ENCODE measurements at regions not wholly inside any gene's neighbourhood (a gene's known extent, or its start where the extent isn't known, plus 50 kb on each side); places are given as distances from the start of the nearest gene placed in this dataset.

DNA sequence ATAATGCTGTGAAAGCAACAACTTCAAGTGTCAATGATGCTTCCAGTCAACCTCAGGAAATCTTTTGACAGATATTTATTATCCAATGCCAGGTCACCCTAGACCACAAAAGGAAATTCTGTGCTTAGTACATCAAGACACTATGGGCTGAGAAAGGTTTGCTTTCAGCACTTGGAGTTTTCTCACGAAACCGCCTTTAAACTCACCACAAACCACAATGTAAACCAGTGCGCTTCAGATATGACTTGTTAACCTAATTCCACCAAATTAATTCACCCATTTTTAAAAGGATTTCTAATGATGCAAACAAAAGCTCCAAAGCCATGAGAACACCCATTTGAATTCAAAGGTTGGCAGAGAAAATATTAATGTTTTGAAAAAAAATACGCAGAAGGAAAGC lies 292.9 kb upstream of the NR2F2 start (continued):
- TF ChIP-seq, protein P1, sequence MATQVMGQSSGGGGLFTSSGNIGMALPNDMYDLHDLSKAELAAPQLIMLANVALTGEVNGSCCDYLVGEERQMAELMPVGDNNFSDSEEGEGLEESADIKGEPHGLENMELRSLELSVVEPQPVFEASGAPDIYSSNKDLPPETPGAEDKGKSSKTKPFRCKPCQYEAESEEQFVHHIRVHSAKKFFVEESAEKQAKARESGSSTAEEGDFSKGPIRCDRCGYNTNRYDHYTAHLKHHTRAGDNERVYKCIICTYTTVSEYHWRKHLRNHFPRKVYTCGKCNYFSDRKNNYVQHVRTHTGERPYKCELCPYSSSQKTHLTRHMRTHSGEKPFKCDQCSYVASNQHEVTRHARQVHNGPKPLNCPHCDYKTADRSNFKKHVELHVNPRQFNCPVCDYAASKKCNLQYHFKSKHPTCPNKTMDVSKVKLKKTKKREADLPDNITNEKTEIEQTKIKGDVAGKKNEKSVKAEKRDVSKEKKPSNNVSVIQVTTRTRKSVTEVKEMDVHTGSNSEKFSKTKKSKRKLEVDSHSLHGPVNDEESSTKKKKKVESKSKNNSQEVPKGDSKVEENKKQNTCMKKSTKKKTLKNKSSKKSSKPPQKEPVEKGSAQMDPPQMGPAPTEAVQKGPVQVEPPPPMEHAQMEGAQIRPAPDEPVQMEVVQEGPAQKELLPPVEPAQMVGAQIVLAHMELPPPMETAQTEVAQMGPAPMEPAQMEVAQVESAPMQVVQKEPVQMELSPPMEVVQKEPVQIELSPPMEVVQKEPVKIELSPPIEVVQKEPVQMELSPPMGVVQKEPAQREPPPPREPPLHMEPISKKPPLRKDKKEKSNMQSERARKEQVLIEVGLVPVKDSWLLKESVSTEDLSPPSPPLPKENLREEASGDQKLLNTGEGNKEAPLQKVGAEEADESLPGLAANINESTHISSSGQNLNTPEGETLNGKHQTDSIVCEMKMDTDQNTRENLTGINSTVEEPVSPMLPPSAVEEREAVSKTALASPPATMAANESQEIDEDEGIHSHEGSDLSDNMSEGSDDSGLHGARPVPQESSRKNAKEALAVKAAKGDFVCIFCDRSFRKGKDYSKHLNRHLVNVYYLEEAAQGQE (IDR thresholded peaks at IDR 0.05; ENCODE audit: unreplicated experiment) = no peak

DNA sequence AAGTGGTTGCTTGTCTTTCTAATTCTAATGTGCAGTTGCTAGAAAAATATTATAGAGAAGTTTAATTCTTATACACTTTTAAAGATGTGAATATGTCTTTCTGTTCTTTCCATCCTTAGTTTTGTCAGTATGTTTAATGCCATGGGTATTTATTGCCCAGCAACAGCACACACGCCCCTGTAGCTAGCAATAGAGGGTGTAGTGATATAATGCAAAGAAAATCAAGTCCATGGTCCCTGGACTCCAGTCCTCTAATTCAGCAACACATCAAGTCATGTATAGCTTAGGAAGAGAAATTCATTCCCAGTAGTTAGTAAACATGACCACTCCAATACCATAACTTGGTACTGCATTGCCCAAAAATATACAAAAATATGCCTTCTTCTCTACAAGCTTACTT lies 292.4 kb upstream of the NR2F2 start:
- TF ChIP-seq, protein P2, sequence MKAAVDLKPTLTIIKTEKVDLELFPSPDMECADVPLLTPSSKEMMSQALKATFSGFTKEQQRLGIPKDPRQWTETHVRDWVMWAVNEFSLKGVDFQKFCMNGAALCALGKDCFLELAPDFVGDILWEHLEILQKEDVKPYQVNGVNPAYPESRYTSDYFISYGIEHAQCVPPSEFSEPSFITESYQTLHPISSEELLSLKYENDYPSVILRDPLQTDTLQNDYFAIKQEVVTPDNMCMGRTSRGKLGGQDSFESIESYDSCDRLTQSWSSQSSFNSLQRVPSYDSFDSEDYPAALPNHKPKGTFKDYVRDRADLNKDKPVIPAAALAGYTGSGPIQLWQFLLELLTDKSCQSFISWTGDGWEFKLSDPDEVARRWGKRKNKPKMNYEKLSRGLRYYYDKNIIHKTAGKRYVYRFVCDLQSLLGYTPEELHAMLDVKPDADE (IDR thresholded peaks at IDR 0.05) = no peak
- no peak for TF ChIP-seq POLR2AphosphoS5 (IDR thresholded peaks at IDR 0.05; ENCODE audit: low read depth)
- TF ChIP-seq, protein P3, sequence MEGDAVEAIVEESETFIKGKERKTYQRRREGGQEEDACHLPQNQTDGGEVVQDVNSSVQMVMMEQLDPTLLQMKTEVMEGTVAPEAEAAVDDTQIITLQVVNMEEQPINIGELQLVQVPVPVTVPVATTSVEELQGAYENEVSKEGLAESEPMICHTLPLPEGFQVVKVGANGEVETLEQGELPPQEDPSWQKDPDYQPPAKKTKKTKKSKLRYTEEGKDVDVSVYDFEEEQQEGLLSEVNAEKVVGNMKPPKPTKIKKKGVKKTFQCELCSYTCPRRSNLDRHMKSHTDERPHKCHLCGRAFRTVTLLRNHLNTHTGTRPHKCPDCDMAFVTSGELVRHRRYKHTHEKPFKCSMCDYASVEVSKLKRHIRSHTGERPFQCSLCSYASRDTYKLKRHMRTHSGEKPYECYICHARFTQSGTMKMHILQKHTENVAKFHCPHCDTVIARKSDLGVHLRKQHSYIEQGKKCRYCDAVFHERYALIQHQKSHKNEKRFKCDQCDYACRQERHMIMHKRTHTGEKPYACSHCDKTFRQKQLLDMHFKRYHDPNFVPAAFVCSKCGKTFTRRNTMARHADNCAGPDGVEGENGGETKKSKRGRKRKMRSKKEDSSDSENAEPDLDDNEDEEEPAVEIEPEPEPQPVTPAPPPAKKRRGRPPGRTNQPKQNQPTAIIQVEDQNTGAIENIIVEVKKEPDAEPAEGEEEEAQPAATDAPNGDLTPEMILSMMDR (conservative IDR thresholded peaks at IDR 0.05; ENCODE audit: low read depth in 2 of 2) = no peak
- TF ChIP-seq EZH2 (IDR thresholded peaks at IDR 0.05; ENCODE audit: low read depth, unreplicated experiment) = no peak
- TF ChIP-seq EZH2phosphoT487 (IDR thresholded peaks at IDR 0.05; ENCODE audit: unreplicated experiment) = no peak
- TF ChIP-seq, protein P4, sequence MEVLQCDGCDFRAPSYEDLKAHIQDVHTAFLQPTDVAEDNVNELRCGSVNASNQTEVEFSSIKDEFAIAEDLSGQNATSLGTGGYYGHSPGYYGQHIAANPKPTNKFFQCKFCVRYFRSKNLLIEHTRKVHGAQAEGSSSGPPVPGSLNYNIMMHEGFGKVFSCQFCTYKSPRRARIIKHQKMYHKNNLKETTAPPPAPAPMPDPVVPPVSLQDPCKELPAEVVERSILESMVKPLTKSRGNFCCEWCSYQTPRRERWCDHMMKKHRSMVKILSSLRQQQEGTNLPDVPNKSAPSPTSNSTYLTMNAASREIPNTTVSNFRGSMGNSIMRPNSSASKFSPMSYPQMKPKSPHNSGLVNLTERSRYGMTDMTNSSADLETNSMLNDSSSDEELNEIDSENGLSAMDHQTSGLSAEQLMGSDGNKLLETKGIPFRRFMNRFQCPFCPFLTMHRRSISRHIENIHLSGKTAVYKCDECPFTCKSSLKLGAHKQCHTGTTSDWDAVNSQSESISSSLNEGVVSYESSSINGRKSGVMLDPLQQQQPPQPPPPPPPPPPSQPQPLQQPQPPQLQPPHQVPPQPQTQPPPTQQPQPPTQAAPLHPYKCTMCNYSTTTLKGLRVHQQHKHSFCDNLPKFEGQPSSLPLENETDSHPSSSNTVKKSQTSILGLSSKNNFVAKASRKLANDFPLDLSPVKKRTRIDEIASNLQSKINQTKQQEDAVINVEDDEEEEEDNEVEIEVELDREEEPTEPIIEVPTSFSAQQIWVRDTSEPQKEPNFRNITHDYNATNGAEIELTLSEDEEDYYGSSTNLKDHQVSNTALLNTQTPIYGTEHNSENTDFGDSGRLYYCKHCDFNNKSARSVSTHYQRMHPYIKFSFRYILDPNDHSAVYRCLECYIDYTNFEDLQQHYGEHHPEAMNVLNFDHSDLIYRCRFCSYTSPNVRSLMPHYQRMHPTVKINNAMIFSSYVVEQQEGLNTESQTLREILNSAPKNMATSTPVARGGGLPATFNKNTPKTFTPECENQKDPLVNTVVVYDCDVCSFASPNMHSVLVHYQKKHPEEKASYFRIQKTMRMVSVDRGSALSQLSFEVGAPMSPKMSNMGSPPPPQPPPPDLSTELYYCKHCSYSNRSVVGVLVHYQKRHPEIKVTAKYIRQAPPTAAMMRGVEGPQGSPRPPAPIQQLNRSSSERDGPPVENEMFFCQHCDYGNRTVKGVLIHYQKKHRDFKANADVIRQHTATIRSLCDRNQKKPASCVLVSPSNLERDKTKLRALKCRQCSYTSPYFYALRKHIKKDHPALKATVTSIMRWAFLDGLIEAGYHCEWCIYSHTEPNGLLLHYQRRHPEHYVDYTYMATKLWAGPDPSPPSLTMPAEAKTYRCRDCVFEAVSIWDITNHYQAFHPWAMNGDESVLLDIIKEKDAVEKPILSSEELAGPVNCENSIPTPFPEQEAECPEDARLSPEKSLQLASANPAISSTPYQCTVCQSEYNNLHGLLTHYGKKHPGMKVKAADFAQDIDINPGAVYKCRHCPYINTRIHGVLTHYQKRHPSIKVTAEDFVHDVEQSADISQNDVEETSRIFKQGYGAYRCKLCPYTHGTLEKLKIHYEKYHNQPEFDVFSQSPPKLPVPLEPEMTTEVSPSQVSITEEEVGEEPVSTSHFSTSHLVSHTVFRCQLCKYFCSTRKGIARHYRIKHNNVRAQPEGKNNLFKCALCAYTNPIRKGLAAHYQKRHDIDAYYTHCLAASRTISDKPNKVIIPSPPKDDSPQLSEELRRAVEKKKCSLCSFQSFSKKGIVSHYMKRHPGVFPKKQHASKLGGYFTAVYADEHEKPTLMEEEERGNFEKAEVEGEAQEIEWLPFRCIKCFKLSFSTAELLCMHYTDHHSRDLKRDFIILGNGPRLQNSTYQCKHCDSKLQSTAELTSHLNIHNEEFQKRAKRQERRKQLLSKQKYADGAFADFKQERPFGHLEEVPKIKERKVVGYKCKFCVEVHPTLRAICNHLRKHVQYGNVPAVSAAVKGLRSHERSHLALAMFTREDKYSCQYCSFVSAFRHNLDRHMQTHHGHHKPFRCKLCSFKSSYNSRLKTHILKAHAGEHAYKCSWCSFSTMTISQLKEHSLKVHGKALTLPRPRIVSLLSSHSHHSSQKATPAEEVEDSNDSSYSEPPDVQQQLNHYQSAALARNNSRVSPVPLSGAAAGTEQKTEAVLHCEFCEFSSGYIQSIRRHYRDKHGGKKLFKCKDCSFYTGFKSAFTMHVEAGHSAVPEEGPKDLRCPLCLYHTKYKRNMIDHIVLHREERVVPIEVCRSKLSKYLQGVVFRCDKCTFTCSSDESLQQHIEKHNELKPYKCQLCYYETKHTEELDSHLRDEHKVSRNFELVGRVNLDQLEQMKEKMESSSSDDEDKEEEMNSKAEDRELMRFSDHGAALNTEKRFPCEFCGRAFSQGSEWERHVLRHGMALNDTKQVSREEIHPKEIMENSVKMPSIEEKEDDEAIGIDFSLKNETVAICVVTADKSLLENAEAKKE (CRISPR knock-in tag; IDR thresholded peaks at IDR 0.05) = no peak
- no peak for TF ChIP-seq ZNF331 (CRISPR knock-in tag; IDR thresholded peaks at IDR 0.05; ENCODE audit: low read depth)
- no peak for TF ChIP-seq CREB1 (CRISPR knock-in tag; IDR thresholded peaks at IDR 0.05; ENCODE audit: low read depth)
- TF ChIP-seq NANOG (IDR thresholded peaks at IDR 0.05; ENCODE audit: borderline replicate concordance) = no peak
- Histone ChIP-seq H2AFZ (no peak overlapping the region), H3K4me1 (ENCODE audit: insufficient read depth) (peaks cover 12% of the 10 kb centered on the region; the same call in 1 of the 2 replicates), H3K4me3 (no peak overlapping the region), H3F3A (replicated peaks; ENCODE audit: low read depth) (no peaks in the 10 kb centered on the region), H3K36me3 (ENCODE audit: insufficient read depth) (no peaks in the 10 kb centered on the region), H3K27me3 (ENCODE audit: insufficient read depth) (peaks cover 9% of the 10 kb centered on the region), H3K9me2 (ENCODE audit: insufficient read depth) (no peaks in the 10 kb centered on the region), H3K79me2 (replicated peaks; ENCODE audit: insufficient read depth) (no peaks in the 10 kb centered on the region), H3K27ac (ENCODE audit: low read depth) (no peak overlapping the region), H4K20me1 (replicated peaks; ENCODE audit: insufficient read depth) (no peaks in the 10 kb centered on the region; the same call in 1 of the 2 replicates), H3K4me2 (no peak overlapping the region)
- Mint-ChIP-seq H3K4me1 (peaks cover 18% of the 10 kb centered on the region), H3K4me3 (no peak overlapping the region), H3K9me3 (no peaks in the 10 kb centered on the region), H3K27me3 (ENCODE audit: insufficient read depth, low read depth, poor library complexity) (peaks cover 3% of the 10 kb centered on the region), H3K36me3 (ENCODE audit: low read depth) (no peaks in the 10 kb centered on the region), H3K27ac (no peak overlapping the region)
- no peak for DNase-seq (ENCODE audit: low spot score)
- no peak for ATAC-seq
